B cell (primary cell): ENCODE measurements at regions not wholly inside any gene's neighbourhood (a gene's known extent, or its start where the extent isn't known, plus 50 kb on each side); places are given as distances from the start of the nearest gene placed in this dataset.

ENCODE experiments used
- CTCF ChIP-seq: fragments of 200-600 bp; IDR thresholded peaks from one replicate; pipeline ENCODE4 v1.8.0; 2022; ENCODE audit warnings: antibody characterized with exemption, mild to moderate bottlenecking
- EZH2 ChIP-seq: IDR thresholded peaks from 2 replicates; pipeline ENCODE4 v1.6.1; 2012; ENCODE audit warnings: borderline replicate concordance, low read depth, mild to moderate bottlenecking, moderate library complexity, low read length; ENCODE audit not compliant: insufficient read depth, poor library complexity, severe bottlenecking

- TF ChIP-seq CTCF (no peak), EZH2 (no peak)
Measured at GRCh38 chr7:15936991-15937390, 250.5 kb upstream of the MEOX2 start.
